ENCODE measurements at regions not wholly inside any gene's neighbourhood (a gene's known extent, or its start where the extent isn't known, plus 50 kb on each side); places are given as distances from the start of the nearest gene placed in this dataset.

- DNase-seq (no peak), ATAC-seq (no peak)
- H3K27ac Mint-ChIP-seq, result no peak overlapping the region
- peaks cover 1% of the 10 kb centered on the region for H3K27me3 Mint-ChIP-seq
- peaks cover 2% of the 10 kb centered on the region for H3K4me1 Mint-ChIP-seq
- peaks cover 21% of the 10 kb centered on the region for H3K9me3 Mint-ChIP-seq
- no peak overlapping the region for H3K4me3 Mint-ChIP-seq
- peaks cover 9% of the 10 kb centered on the region for H3K36me3 Mint-ChIP-seq (ENCODE audit: low read depth)
Observed at GRCh38 chr6:44761046-44761445, 373.5 kb downstream of the CDC5L start.

GRCh38 chr6:44762496-44762895 lies 375.0 kb downstream of the CDC5L start:
- no peak for ATAC-seq
- no peak overlapping the region for H3K27ac Mint-ChIP-seq
- H3K4me1 Mint-ChIP-seq, result peaks cover 2% of the 10 kb centered on the region
- H3K27me3 Mint-ChIP-seq, result peaks cover 1% of the 10 kb centered on the region
- peaks cover 21% of the 10 kb centered on the region for H3K9me3 Mint-ChIP-seq
- H3K36me3 Mint-ChIP-seq (ENCODE audit: low read depth), result peaks cover 9% of the 10 kb centered on the region
- DNase-seq, result no peak
- H3K4me3 Mint-ChIP-seq, result no peak overlapping the region

GRCh38 chr6:44771647-44772415 lies 384.3 kb downstream of the CDC5L start:
- Mint-ChIP-seq H3K27me3 (peaks cover 3% of the 10 kb centered on the region), H3K4me3 (no peak overlapping the region), H3K4me1 (peaks cover 2% of the 10 kb centered on the region), H3K9me3 (peaks cover 4% of the 10 kb centered on the region), H3K36me3 (ENCODE audit: low read depth) (no peaks in the 10 kb centered on the region), H3K27ac (no peak overlapping the region)
- ATAC-seq, result no peak
- DNase-seq, result no peak

- Mint-ChIP-seq H3K27ac (no peak overlapping the region), H3K36me3 (ENCODE audit: low read depth) (no peaks in the 10 kb centered on the region), H3K27me3 (peaks cover 3% of the 10 kb centered on the region), H3K4me1 (peaks cover 2% of the 10 kb centered on the region), H3K4me3 (no peak overlapping the region), H3K9me3 (peaks cover 4% of the 10 kb centered on the region)
- ATAC-seq, result no peak
- no peak for DNase-seq
Observed at GRCh38 chr6:44772838-44773237, 385.3 kb downstream of the CDC5L start.

GRCh38 chr6:44775121-44775520 lies 387.6 kb downstream of the CDC5L start:
- H3K27ac Mint-ChIP-seq, result no peak overlapping the region
- H3K4me1 Mint-ChIP-seq, result no peaks in the 10 kb centered on the region
- H3K9me3 Mint-ChIP-seq, result peaks cover 4% of the 10 kb centered on the region
- H3K36me3 Mint-ChIP-seq (ENCODE audit: low read depth), result no peaks in the 10 kb centered on the region
- ATAC-seq, result no peak
- no peak overlapping the region for H3K4me3 Mint-ChIP-seq
- no peak for DNase-seq
- H3K27me3 Mint-ChIP-seq, result peaks cover 3% of the 10 kb centered on the region

- Mint-ChIP-seq H3K27me3 (peaks cover 3% of the 10 kb centered on the region), H3K4me1 (no peaks in the 10 kb centered on the region), H3K36me3 (ENCODE audit: low read depth) (no peaks in the 10 kb centered on the region), H3K4me3 (no peak overlapping the region), H3K27ac (peak overlapping the region; percentile 20), H3K9me3 (peaks cover 4% of the 10 kb centered on the region)
- no peak for ATAC-seq
- DNase-seq, result no peak
Observed at GRCh38 chr6:44776344-44776743, 388.8 kb downstream of the CDC5L start.

- no peak overlapping the region for H3K27ac Mint-ChIP-seq
Observed at GRCh38 chr6:44778513-44778912, 391.0 kb downstream of the CDC5L start.

More at GRCh38 chr6:44778513-44778912, 391.0 kb downstream of the CDC5L start:
- Mint-ChIP-seq H3K27me3 (peaks cover 3% of the 10 kb centered on the region), H3K9me3 (peaks cover 6% of the 10 kb centered on the region), H3K4me3 (no peak overlapping the region), H3K4me1 (no peaks in the 10 kb centered on the region), H3K36me3 (ENCODE audit: low read depth) (no peaks in the 10 kb centered on the region)
- no peak for DNase-seq
- no peak for ATAC-seq
